ENCODE measurements at regions not wholly inside any gene's neighbourhood (a gene's known extent, or its start where the extent isn't known, plus 50 kb on each side); places are given as distances from the start of the nearest gene placed in this dataset.

- no peak for TF ChIP-seq EZH2phosphoT487 (IDR thresholded peaks at IDR 0.05; ENCODE audit: low read depth)
- no peak for TF ChIP-seq CTCF (IDR thresholded peaks at IDR 0.05; ENCODE audit: low read depth, low read length)
- Histone ChIP-seq H2AFZ (ENCODE audit: low read depth, low read length) (no peak overlapping the region), H3K4me3 (ENCODE audit: low read length) (no peak overlapping the region), H3K9ac (ENCODE audit: low read length) (no peak overlapping the region), H3K36me3 (replicated peaks; ENCODE audit: low read depth, low read length) (no peaks in the 10 kb centered on the region), H3K4me1 (ENCODE audit: low read length) (no peaks in the 10 kb centered on the region), H3K27ac (ENCODE audit: low read length) (no peak overlapping the region), H4K20me1 (ENCODE audit: insufficient read depth, low read length) (no peaks in the 10 kb centered on the region), H3K4me2 (ENCODE audit: low read length) (no peak overlapping the region), H3K27me3 (ENCODE audit: low read depth, low read length) (no peaks in the 10 kb centered on the region), H3K9me3 (ENCODE audit: insufficient read depth, low read length) (no peaks in the 10 kb centered on the region), H3K79me2 (ENCODE audit: low read length) (no peaks in the 10 kb centered on the region)
Observed at GRCh38 chr2:223282221-223282620, 230.2 kb downstream of the KCNE4 start.

- Histone ChIP-seq H3K36me3 (replicated peaks; ENCODE audit: low read depth, low read length) (no peaks in the 10 kb centered on the region), H3K4me2 (ENCODE audit: low read length) (no peak overlapping the region), H3K27ac (ENCODE audit: low read length) (no peak overlapping the region), H3K27me3 (ENCODE audit: low read depth, low read length) (no peaks in the 10 kb centered on the region), H3K9me3 (ENCODE audit: insufficient read depth, low read length) (no peaks in the 10 kb centered on the region), H3K4me3 (ENCODE audit: low read length) (no peak overlapping the region), H3K4me1 (ENCODE audit: low read length) (no peaks in the 10 kb centered on the region), H2AFZ (ENCODE audit: low read depth, low read length) (no peak overlapping the region), H3K9ac (ENCODE audit: low read length) (no peak overlapping the region), H3K79me2 (ENCODE audit: low read length) (no peaks in the 10 kb centered on the region), H4K20me1 (ENCODE audit: insufficient read depth, low read length) (no peaks in the 10 kb centered on the region)
- TF ChIP-seq EZH2phosphoT487 (IDR thresholded peaks at IDR 0.05; ENCODE audit: low read depth): no peak
- no peak for TF ChIP-seq CTCF (IDR thresholded peaks at IDR 0.05; ENCODE audit: low read depth, low read length)
Observed at GRCh38 chr2:223283329-223283728, 231.3 kb downstream of the KCNE4 start.

GRCh38 chr2:223283771-223284170 lies 231.8 kb downstream of the KCNE4 start:
- no peaks in the 10 kb centered on the region for H3K27me3 ChIP-seq (ENCODE audit: low read depth, low read length)
- H3K36me3 ChIP-seq (replicated peaks; ENCODE audit: low read depth, low read length): no peaks in the 10 kb centered on the region
- no peaks in the 10 kb centered on the region for H3K9me3 ChIP-seq (ENCODE audit: insufficient read depth, low read length)
- no peak overlapping the region for H3K4me3 ChIP-seq (ENCODE audit: low read length)
- TF ChIP-seq EZH2phosphoT487 (IDR thresholded peaks at IDR 0.05; ENCODE audit: low read depth): no peak
- no peak for TF ChIP-seq CTCF (IDR thresholded peaks at IDR 0.05; ENCODE audit: low read depth, low read length)
- no peak overlapping the region for H2AFZ ChIP-seq (ENCODE audit: low read depth, low read length)
- no peak overlapping the region for H3K27ac ChIP-seq (ENCODE audit: low read length)
- no peak overlapping the region for H3K9ac ChIP-seq (ENCODE audit: low read length)
- H4K20me1 ChIP-seq (ENCODE audit: insufficient read depth, low read length): no peaks in the 10 kb centered on the region
- H3K4me1 ChIP-seq (ENCODE audit: low read length): no peaks in the 10 kb centered on the region
- no peak overlapping the region for H3K4me2 ChIP-seq (ENCODE audit: low read length)
- H3K79me2 ChIP-seq (ENCODE audit: low read length): no peaks in the 10 kb centered on the region

- Histone ChIP-seq H3K79me2 (ENCODE audit: low read length) (no peaks in the 10 kb centered on the region), H3K9me3 (ENCODE audit: insufficient read depth, low read length) (no peaks in the 10 kb centered on the region), H3K27ac (ENCODE audit: low read length) (no peak overlapping the region), H3K4me3 (ENCODE audit: low read length) (no peak overlapping the region), H3K27me3 (ENCODE audit: low read depth, low read length) (no peaks in the 10 kb centered on the region), H3K9ac (ENCODE audit: low read length) (no peak overlapping the region), H3K36me3 (replicated peaks; ENCODE audit: low read depth, low read length) (no peaks in the 10 kb centered on the region), H3K4me1 (ENCODE audit: low read length) (no peaks in the 10 kb centered on the region), H2AFZ (ENCODE audit: low read depth, low read length) (no peak overlapping the region), H3K4me2 (ENCODE audit: low read length) (no peak overlapping the region), H4K20me1 (ENCODE audit: insufficient read depth, low read length) (no peaks in the 10 kb centered on the region)
- TF ChIP-seq CTCF (IDR thresholded peaks at IDR 0.05; ENCODE audit: low read depth, low read length) (no peak), EZH2phosphoT487 (IDR thresholded peaks at IDR 0.05; ENCODE audit: low read depth) (no peak)
Observed at GRCh38 chr2:223285370-223286265, 233.6 kb downstream of the KCNE4 start.

Data from OCI-LY3 (cell line).